Fibroblast of the aortic adventitia (primary cell): ENCODE measurements at regions not wholly inside any gene's neighbourhood (a gene's known extent, or its start where the extent isn't known, plus 50 kb on each side); places are given as distances from the start of the nearest gene placed in this dataset.

Experiments used
- DNase-seq: peaks from one replicate; pipeline ENCODE4 v3.0.0-alpha.2; 2010; ENCODE audit warnings: low read depth
- H3K4me3 ChIP-seq: 2 replicates; pipeline ENCODE4 v1.5.1; 2011; ENCODE audit warnings: low read depth, mild to moderate bottlenecking, control low read depth, low read length, moderate library complexity
- TF ChIP-seq, protein P1 (sequence below): IDR thresholded peaks from 2 replicates; pipeline ENCODE4 v1.5.1; 2011; ENCODE audit warnings: mild to moderate bottlenecking, low read length, control low read depth, inconsistent platforms; ENCODE audit not compliant: insufficient read depth

DNA sequence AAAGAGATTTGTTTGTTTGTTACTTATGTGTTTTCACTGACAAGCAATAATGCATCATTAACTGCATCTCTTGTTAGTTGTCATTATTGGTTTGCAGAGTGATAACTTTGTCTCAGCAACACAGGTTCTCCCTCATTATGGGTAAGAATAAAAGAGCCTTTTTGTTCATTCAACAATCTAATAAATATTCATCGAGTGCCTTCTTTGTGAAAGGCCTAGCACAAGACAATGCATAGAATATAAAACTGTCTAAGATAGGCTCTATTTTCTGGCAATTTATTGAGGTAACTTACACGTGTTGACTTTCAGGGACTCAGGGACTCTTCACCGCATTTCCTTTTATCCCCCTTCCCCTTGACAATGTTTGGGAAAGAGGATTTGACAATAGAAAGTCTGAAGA is 95.5 kb upstream of the KRR1 start:
- TF ChIP-seq, protein P1, sequence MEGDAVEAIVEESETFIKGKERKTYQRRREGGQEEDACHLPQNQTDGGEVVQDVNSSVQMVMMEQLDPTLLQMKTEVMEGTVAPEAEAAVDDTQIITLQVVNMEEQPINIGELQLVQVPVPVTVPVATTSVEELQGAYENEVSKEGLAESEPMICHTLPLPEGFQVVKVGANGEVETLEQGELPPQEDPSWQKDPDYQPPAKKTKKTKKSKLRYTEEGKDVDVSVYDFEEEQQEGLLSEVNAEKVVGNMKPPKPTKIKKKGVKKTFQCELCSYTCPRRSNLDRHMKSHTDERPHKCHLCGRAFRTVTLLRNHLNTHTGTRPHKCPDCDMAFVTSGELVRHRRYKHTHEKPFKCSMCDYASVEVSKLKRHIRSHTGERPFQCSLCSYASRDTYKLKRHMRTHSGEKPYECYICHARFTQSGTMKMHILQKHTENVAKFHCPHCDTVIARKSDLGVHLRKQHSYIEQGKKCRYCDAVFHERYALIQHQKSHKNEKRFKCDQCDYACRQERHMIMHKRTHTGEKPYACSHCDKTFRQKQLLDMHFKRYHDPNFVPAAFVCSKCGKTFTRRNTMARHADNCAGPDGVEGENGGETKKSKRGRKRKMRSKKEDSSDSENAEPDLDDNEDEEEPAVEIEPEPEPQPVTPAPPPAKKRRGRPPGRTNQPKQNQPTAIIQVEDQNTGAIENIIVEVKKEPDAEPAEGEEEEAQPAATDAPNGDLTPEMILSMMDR, result no peak
- no peak overlapping the region for H3K4me3 ChIP-seq
- no peak for DNase-seq

DNA sequence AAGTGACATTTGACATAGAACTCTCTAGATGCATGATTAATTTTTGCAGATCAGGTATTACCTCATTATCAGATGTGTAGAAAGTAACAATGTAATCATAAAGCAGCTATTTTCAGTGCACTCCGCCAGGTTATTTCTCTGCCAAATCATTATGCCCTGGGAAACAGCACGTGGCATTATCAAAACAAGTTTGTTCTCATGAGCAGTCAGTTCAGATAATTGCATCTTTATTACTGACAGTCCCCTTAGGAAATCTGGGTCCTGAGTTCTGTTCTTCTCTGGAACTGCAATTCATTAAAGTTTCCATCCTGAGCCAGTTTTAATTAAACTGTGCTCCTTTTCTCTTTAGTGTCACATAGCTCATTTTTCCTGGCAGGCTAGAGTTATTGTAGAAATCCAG is 94.7 kb upstream of the KRR1 start:
- H3K4me3 ChIP-seq, result no peak overlapping the region
- TF ChIP-seq, protein P1, result no peak
- no peak for DNase-seq

DNA sequence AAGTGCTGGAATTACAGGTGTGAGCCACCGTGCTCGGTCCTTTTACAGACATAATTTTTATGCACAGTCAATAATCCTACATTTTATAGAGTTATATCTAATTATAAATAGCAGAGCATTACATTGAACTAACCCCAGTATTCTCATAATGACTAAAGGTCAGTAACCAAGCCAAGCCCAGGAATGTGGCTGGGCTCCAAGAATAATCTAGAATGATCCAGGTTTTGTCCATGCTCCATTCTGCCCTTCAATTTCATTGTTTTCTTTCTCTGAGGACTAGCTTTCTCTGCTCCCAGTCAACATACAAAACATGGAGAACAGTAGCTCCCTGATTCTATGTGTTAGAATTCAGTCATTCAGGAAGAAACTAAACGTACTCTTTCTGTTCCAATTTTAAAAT is 92.1 kb upstream of the KRR1 start:
- peak; percentile 80 for DNase-seq
- TF ChIP-seq, protein P1, result no peak
- H3K4me3 ChIP-seq, result no peak overlapping the region

DNA sequence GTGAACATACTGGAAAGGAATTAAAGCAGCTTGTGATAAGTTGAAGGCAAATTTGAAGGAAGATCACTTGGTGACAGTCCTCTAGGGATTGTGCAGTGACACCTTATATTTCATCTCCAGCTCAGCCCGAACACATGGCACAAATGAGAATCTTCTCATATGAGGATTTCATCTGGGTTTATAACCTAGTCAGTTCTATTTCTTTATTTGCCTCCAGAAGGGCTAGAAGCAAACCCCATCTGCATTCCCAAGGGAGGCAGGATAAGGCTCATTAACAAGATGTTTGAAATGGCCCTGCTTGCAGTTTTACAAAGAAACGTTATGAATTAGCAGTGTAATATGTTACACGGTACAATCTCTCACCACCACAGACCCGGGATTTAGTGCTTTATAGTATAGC is 90.7 kb upstream of the KRR1 start:
- no peak for DNase-seq
- TF ChIP-seq, protein P1, result no peak

DNA sequence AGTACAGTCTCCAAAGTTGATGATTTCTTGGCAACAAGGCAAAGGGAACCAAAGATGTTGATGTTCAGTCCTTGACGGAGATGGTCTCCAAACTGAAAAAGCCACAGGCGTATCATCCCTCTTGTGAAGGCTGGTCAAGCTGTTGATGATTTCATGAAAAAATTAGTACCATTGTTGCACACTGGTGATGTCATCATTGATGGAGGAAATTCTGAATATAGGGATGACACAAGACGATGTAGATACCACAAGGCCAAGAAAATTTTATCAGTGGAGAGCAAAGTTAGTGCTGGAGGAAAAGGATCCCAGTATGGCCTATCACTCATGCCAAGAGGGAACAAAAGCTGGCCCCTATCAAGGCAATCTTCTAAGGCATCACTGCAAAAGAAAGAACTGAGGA is 88.7 kb upstream of the KRR1 start:
- no peak overlapping the region for H3K4me3 ChIP-seq
- TF ChIP-seq, protein P1, result no peak
- DNase-seq, result no peak

More for the DNA sequence above, 90.7 kb upstream of the KRR1 start:
- H3K4me3 ChIP-seq, result no peak overlapping the region

DNA sequence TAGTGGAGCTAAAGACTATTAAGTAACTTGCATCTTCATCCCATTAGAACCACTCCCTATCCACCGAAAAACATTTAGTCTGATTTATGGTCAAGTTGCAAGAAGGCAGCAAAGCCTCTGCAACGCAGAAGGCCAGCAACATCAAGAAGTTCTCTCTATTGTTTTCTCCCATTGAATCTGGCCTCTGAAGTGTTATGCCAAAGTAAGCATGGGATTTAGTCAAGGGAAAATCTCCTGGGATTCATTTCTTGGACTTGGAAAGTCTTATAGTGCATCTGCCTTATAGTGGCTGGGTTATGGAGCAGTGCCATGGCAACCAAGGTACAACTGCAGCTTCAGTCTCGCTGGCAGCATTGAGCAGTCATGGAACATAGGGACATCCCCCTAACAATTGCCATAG is 87.7 kb upstream of the KRR1 start:
- TF ChIP-seq, protein P1, result no peak
- H3K4me3 ChIP-seq, result no peak overlapping the region
- DNase-seq, result peak; percentile 91

DNA sequence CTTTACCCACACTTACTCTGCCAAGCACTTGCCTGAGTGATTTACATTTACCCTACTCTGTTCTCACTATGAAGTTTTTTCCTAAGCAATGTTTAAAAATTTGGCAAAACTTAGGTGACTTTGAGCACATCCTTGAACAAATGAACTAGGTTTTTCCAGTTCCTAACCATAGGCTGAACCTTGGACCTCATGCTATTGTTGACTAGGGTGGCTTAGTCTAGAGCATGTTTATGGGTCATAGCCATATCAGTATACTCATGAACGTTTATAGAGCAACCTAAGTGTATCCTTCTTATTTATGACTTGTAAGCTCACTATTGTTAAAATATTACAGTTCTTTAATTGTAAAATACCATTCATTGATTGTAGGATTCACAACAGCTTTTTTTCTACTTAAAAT is 85.0 kb upstream of the KRR1 start:
- no peak for DNase-seq
- TF ChIP-seq, protein P1, result no peak
- no peak overlapping the region for H3K4me3 ChIP-seq
